ENCODE measurements at regions not wholly inside any gene's neighbourhood (a gene's known extent, or its start where the extent isn't known, plus 50 kb on each side); places are given as distances from the start of the nearest gene placed in this dataset.

DNA sequence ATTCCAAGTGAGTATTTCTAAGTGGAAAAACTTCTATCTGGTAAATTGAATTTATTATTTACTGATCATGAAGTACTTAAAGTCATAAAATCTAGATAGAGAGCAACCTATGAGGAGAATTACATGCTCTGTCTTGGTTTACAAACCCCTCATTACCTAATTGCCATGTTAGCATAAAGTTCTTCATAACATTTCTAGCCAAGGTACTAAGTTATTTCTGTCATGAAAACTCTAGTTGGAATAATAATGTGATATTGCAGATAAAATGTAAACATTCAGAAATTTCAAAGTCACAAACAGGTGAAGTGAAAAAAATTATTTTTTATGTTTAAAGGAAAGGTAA lies 228.6 kb downstream of the TTLL7 start:
- DNase-seq (ENCODE audit: low read depth): no peak

GRCh38 chr1:83769594-83770318 lies 229.2 kb downstream of the TTLL7 start:
- no peak for DNase-seq (ENCODE audit: low read depth)

GRCh38 chr1:83769072-83769471 lies 229.9 kb downstream of the TTLL7 start:
- no peak for DNase-seq (ENCODE audit: low read depth)

DNA sequence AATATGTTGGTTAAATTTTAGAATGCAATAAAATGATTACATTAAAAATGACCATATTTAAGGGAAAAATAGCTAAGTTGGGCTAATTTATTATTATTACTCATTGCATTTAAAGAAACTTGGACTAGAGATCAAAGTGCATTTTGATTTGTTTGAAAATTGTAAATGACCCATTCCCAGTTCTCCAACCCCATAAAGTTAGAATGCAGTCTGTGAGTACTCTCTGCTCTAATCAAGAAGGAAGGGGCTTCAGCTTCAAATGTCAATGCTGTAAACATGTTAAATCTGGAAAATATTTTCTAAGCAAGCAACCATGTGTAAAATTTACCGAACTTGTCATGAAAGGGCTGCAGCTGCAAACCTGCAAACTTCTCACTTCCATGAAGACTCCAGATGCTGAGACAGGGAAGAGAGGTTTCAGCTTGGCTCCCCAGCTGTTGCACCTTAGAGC lies 232.7 kb downstream of the TTLL7 start:
- DNase-seq (ENCODE audit: low read depth): no peak

DNA sequence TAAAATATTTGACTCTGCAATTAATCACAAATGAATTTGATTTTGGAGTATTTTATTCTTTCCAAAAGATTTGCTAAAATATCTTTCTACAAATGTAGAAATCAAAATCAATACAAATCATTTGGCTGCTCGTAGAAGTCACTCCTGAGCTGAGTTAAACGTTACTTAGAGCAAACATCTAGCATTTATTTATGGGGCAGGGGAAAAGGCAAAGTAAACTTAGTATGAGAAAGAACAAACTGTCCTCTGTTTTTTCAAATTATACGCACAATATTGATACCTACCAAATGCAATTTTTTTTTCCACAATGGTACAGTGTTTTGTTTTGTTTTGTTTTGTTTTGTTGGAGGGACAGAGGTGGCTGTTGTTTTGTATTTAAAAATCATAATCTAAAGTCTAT lies 233.8 kb downstream of the TTLL7 start:
- DNase-seq (ENCODE audit: low read depth): no peak

DNA sequence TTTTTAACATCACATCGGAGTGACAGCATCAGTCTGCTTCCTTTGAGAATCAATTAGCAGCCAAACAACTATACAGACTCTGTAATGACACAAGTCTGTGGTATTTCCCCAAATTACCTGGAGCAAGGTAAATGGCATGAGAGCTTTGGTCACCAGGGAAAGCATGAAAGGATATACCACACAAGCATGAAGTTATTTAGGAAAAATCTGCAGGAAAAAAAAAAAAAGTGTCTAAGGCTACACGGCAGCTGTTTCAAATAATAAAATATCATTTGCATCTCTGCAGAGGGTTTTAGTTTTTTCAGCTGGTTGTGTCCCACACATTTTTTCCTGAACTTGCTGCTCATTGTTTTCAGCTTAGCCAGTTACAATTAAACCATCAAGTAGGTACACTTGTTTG lies 234.7 kb downstream of the TTLL7 start:
- no peak for DNase-seq (ENCODE audit: low read depth)

GRCh38 chr1:83763361-83764095 lies 235.4 kb downstream of the TTLL7 start:
- DNase-seq (ENCODE audit: low read depth): no peak

DNA sequence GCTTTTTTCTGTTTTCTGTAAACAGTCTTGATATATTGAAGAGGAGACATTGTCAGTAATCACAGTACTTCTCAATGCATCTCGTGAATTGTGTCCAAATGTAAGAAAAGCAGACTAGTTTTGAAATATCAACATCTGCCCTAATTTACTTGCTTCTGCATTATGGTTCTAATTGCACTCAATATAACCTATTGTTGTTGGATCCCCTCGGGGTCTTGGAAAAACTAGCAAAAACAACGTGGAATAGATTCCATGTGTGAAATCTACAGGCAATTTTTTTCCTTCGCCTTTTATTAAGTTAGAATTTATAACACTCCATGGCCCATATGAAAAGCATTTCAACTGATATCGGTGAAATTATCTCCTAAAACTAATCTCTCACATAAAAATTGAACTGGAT lies 236.5 kb downstream of the TTLL7 start:
- no peak for DNase-seq (ENCODE audit: low read depth)

DNA sequence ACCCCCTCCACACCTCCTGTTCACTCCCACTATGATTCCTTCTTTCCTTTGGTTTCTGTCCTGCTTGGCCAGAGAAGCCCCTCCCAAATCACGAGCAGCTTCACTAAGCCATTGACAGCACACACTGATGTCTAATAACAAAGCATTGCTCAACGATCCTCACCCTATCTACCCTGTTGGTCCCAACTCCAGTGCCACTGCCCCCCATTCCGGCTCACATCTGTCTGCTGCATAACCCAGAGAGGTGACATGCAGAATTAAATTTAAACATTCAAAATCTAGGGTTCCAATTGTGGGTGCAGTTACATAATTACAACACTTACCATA lies 236.9 kb downstream of the TTLL7 start:
- no peak for DNase-seq (ENCODE audit: low read depth)

- DNase-seq (ENCODE audit: low read depth): no peak
These were observed 237.5 kb downstream of the TTLL7 start for GRCh38 chr1:83761167-83762038.

DNA sequence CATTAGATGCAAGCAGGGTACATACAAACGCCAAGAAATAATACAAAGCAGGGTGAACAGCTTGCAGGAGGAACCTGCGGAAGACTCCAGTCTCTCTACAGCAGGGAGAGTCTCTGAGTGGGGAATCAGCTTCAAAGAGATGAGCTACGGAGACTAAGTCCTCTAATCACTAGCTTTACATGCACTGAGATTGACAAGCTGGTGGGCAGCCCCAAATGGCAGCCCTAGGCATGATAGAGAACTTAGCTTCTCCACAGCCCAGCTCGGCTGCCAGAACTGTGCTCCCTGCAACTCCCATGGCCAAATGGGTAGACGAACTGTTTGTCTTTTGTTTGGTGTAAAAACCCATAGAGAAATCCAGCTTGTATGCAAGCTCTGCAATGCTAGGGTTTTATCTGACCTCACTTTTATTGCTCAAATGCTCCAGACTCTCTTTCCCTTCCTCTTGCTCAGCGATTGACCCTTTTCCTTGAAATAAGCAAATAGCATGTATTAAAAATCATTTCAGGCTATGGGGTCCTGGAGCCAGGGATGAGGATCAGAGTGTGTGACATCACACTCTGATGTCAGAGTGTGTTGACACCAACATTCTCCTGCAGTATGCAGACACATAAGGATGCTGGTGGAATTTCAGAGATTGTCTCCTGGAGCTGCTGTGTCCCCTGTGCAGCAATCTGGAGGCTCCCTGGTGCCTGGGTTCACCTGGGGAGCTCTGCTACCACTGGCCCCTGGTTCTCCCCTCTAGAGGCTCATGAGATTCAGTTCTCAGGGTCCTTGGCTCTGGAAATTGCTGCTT lies 238.5 kb downstream of the TTLL7 start:
- DNase-seq (ENCODE audit: low read depth): no peak

DNA sequence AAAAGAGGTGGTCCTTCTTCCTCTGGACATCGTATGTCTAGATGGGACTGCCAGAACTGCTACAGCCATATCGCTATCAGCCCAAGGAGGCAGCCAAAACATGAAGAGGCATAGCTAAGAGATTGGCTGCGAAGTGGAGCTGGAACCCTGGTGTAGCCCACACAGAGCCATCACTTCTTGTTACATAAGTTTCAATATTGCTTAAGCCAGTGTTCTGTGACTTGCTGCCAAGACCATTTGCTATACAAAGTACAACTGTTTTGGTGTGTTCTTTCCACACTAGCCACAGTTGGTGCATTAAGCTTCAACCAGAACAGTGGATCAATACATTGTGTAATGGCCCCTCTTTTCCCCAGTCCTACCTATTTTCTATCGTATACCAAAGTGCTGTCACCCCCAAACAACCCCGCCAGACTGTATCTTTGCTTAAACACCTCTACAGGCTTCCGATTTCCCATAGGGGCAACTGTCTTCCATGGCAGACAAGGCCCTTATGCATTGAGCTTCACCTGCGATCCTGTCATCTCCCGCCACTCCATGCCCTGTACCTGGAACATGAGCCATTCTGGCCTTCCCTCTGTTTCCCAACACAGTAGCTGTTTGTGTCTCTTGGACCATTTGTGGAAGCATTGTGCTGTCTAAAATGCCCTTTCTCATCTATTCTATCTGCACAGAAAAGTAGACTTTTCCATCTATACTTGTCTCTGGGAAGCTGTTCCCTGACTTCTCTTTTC lies 241.8 kb downstream of the TTLL7 start:
- no peak for DNase-seq (ENCODE audit: low read depth)

DNA sequence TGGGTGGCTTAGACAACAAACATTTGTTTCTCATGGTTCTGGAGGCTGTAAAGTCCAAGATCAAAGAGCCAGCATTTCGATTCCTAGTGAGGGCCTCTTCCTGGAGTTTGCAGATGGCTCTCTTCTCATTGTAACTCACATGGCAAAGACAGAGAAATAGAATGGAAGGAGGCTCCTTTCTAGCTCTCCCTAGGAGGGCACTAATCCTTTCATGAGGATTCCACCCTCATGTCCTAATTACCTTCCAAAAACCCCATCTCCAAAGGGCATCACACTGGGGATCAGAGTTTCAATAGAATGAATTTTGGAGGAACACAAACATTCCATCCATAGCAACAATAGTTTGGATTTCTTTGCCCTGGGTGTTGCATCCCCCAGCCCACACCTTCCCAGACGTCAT lies 247.3 kb downstream of the TTLL7 start:
- no peak for DNase-seq (ENCODE audit: low read depth)

GRCh38 chr1:83750201-83750600 lies 248.7 kb downstream of the TTLL7 start:
- no peak for DNase-seq (ENCODE audit: low read depth)

DNA sequence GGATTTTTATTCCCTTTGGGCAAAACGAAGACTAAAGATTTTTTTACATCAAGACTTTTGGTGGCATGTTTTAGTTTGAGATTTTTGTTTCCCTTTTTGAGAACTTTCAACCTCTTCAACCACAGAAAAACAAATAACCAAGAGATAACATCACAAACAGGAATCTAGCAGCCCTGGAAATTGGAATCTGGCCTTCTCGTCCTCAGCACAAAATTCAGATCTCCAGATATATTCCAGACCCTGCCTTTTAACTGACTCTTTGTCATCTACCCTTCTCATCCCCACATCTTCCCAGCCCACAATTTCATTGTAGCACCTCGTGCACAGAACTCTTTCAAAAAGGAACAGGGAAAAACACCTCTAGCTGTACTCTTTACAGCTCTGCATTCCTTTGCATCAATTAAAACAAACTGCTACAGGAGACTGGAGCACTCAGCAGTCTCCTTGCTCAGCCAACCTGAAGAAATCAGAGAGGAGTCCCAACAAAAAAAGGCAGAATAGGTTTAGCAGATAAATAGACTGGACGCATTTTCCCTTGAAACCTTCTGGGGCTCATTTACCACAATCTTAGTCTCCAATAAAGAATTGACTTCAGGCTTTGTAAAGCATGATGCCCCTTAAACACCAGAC lies 251.0 kb downstream of the TTLL7 start:
- DNase-seq (ENCODE audit: low read depth): no peak

- no peak for DNase-seq (ENCODE audit: low read depth)
These were observed 252.7 kb downstream of the TTLL7 start for GRCh38 chr1:83746234-83746633.

GRCh38 chr1:83742446-83742845 lies 256.5 kb downstream of the TTLL7 start:
- DNase-seq (ENCODE audit: low read depth): no peak

- DNase-seq (ENCODE audit: low read depth): no peak
These were observed 257.2 kb downstream of the TTLL7 start for GRCh38 chr1:83741770-83742169.

GRCh38 chr1:83741348-83741747 lies 257.6 kb downstream of the TTLL7 start:
- DNase-seq (ENCODE audit: low read depth): no peak

DNA sequence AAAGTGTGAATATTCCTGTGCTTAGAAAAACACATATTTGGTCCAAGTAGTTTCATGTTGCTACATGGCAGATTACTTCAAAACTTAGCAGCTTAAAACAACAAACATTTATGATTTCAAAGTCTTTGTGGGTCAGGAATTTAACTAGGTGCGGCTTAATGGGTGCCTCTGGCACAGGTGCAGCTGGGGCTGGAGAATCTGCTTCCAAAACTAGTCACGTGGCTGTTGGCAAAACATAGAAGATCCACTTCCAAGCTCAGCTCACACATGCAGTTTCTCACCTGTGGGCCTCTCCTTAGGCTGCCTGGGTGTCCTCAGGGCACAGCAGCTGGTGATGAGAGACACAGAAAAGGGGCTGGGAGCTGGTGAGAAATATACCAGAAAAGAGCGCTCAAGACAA lies 263.4 kb downstream of the TTLL7 start:
- no peak for DNase-seq (ENCODE audit: low read depth)

All from HT1080 (cell line).